HCT116 (cell line): ENCODE measurements at regions not wholly inside any gene's neighbourhood (a gene's known extent, or its start where the extent isn't known, plus 50 kb on each side); places are given as distances from the start of the nearest gene placed in this dataset.

Experiments used
- CEBPB ChIP-seq: IDR thresholded peaks from 2 replicates; pipeline ENCODE4 v1.6.1; 2012; ENCODE audit warnings: low read depth
- EZH2phosphoT487 ChIP-seq: fragments of 200-600 bp; IDR thresholded peaks from 2 replicates; pipeline ENCODE4 v1.6.1; 2018; ENCODE audit warnings: antibody characterized with exemption, borderline replicate concordance
- POLR2A ChIP-seq: IDR thresholded peaks from 2 replicates; pipeline ENCODE4 v1.7.0; 2011; ENCODE audit warnings: borderline replicate concordance; ENCODE audit not compliant: insufficient read depth, insufficient read length; ENCODE audit errors: extremely low read depth
- SP1 ChIP-seq: IDR thresholded peaks from 2 replicates; pipeline ENCODE4 v1.6.1; 2012; ENCODE audit warnings: low read depth
- TCF7L2 ChIP-seq: IDR thresholded peaks from 2 replicates; pipeline ENCODE4 v1.7.0; 2011; ENCODE audit warnings: borderline replicate concordance, inconsistent platforms; ENCODE audit not compliant: insufficient read depth, insufficient read length; ENCODE audit errors: extremely low read depth
- YY1 ChIP-seq: IDR thresholded peaks from 2 replicates; pipeline ENCODE4 v1.6.1; 2011; ENCODE audit warnings: low read length, low read depth, moderate library complexity, mild to moderate bottlenecking; ENCODE audit not compliant: insufficient replicate concordance; ENCODE audit errors: extremely low read depth
- ZNF274 ChIP-seq: fragments of 200-500 bp; sonication (Bioruptor generic); IDR thresholded peaks from 2 replicates; pipeline ENCODE4 v1.6.1; 2014; ENCODE audit warnings: mild to moderate bottlenecking, low read depth, low read length, inconsistent platforms
- TF ChIP-seq, protein P1 (sequence below), 3 experiments: fragments of 200-600 bp in 1 of 3; sonication (generic) in 1 of 3; IDR thresholded peaks in 2 of 3; conservative IDR thresholded peaks in 1 of 3; 2 replicates each; pipeline ENCODE4 v1.5.1; 2012 to 2017; ENCODE audit warnings: low read depth in 2 of 3, low read length in 2 of 3, antibody characterized with exemption in 1 of 3, borderline replicate concordance in 1 of 3, control low read depth in 1 of 3, mild to moderate bottlenecking in 1 of 3, mixed read lengths in 1 of 3, mixed run types in 1 of 3, moderate library complexity in 1 of 3; ENCODE audit not compliant: insufficient read depth in 1 of 3
- TF ChIP-seq, protein P2 (sequence below): IDR thresholded peaks from 2 replicates; pipeline ENCODE4 v1.6.1; 2012

- TF ChIP-seq TCF7L2, result no peak
- TF ChIP-seq EZH2phosphoT487, result no peak
- no peak for TF ChIP-seq YY1
- no peak for TF ChIP-seq POLR2A
- TF ChIP-seq, protein P1, sequence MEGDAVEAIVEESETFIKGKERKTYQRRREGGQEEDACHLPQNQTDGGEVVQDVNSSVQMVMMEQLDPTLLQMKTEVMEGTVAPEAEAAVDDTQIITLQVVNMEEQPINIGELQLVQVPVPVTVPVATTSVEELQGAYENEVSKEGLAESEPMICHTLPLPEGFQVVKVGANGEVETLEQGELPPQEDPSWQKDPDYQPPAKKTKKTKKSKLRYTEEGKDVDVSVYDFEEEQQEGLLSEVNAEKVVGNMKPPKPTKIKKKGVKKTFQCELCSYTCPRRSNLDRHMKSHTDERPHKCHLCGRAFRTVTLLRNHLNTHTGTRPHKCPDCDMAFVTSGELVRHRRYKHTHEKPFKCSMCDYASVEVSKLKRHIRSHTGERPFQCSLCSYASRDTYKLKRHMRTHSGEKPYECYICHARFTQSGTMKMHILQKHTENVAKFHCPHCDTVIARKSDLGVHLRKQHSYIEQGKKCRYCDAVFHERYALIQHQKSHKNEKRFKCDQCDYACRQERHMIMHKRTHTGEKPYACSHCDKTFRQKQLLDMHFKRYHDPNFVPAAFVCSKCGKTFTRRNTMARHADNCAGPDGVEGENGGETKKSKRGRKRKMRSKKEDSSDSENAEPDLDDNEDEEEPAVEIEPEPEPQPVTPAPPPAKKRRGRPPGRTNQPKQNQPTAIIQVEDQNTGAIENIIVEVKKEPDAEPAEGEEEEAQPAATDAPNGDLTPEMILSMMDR (IDR thresholded peaks at IDR 0.05 in 2 of 3, conservative IDR thresholded peaks at IDR 0.05 in 1 of 3; ENCODE audit: borderline replicate concordance in 1 of 3, insufficient read depth in 1 of 3, low read depth in 2 of 3, low read length in 2 of 3), result no peak
- TF ChIP-seq, protein P2, sequence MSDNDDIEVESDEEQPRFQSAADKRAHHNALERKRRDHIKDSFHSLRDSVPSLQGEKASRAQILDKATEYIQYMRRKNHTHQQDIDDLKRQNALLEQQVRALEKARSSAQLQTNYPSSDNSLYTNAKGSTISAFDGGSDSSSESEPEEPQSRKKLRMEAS, result no peak
- no peak for TF ChIP-seq SP1
- no peak for TF ChIP-seq CEBPB
- TF ChIP-seq ZNF274, result no peak
These were observed 370.4 kb downstream of the HGF start for GRCh38 chr7:81399471-81399870.
